GF-D8 (cell line): ENCODE measurements at regions not wholly inside any gene's neighbourhood (a gene's known extent, or its start where the extent isn't known, plus 50 kb on each side); places are given as distances from the start of the nearest gene placed in this dataset.
"Not testable (repeated sequence)": the region's sequence is repeated elsewhere in the genome, so short reads cannot be mapped to it uniquely, and the experiment has no call there.

Experiments used
- DNase-seq: peaks from one replicate; lab custom pipeline; 2025; lab: John Stamatoyannopoulos, UW

DNA sequence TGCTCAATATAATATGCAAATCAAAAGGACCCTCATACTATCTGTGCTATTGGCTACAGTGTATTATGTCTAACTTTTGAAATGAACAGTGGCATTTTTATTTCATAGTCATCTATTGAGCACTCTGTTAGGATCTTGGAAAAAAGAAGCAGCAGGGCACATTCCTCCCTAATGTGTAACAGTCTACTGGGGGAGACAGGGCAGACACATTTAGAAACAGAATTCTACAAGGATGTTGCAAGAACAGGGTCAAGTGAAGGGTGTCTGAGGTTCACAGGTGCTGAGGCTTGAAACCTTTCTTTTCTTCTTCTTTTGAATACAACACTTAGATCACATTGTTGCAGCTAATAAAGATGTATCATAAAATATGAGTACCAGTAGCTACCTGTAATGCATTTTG is 129.7 kb upstream of the SLC4A4 start:
- no peak for DNase-seq

DNA sequence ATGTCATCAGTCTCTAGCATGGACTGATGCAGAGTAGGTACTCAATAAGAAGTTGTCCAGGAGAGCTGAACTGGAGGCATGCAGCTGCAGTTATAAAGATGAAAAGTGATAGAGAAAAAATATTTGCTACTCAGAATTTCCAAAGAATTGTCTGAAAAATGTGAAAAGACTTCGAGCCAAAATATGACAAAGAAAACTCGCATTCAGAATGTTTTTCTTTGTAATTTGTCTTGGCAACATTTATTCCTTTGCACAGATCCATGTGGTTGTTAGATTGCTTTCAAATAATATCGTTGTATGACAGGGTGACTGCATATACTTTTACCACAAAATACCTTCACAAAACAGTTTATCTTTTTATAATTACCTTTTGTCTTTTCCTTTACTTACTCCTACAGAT is 128.0 kb upstream of the SLC4A4 start:
- no peak for DNase-seq

DNA sequence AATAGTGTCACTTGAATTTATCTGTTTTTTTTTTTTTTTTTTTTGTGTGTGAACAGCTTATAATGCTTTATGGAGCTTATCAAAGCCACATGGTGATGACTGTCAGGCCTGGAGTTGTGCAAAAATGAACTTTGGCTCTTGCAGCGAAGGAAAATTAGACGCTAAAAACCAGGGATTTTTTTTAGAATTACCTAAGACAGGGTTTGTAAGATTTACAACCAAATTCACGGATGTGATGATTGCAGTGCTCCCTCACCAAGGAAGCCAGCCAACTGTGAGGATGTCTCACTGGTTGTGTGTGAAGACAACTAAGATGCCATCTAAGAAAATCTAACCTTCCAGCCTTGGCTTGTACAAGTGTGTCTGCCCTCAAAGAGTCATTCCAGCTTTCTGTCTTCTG is 127.1 kb upstream of the SLC4A4 start:
- no peak for DNase-seq

DNA sequence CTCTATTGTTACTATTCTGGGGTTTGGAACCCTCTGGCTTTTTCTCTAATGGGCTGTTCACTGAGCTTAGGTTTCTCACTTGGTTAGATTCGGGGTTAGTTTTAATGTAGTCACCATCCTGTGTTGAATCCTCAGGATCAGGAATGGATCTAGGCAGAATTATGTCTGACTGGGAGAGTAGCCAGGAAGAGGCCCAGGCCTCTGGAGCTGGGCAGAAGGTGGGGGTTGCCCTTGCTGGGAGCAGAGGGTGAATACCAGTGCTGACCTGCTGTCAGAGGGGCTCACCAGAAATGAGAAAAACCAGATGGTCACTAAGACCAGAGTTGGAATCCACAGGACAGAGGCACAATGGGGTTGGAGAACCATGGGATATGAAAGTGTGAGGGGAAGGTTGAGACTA is 126.6 kb upstream of the SLC4A4 start:
- no peak for DNase-seq

DNA sequence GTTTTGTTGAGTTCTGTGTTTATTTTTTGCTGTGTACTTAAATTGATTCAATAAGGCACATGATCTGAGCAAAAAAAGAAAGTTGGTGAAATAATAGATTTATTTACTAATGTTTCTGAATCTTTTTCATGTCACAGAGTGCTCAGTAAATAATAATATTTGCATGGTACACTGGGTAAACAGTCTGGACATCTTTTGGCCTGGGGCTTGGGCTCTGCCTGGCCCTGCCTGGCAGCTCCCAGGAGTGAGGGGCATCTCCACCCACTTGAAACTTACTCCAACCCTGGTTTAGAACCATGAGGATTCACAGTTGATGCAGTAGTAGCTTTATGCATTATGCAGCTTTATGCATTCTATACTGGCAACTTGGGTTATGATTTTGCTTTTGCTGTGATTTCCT is 124.2 kb upstream of the SLC4A4 start:
- no peak for DNase-seq

DNA sequence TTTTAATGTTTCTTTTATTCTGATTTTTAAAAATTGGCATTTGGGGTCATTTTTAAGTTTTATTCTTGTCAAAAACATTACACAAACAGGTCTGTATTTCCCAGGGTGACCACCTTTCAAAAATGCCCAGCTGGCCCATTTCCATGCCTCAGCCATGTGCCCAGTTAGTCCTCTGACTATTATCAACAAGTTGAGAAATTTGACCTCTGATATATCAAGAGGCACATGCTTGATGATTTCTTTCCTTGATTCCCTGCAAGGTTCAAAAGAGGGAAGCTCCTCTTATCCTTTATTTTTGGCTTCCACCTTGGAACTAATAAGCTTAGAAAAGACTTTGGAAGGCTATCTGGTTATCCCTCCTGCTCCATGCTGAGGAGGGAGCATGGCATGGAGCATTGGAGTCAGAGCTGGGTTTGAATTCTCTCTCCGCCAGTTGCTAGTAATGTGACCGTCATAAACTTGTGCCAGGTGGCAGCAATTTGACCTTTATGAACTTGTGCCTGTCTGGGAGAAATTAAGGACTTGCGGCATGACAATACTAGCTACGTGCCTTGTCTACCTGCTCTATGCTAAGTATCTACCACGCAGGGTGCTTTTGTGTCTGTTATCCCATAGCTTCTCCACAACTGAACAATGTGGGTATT is 122.4 kb upstream of the SLC4A4 start:
- DNase-seq, result no peak

DNA sequence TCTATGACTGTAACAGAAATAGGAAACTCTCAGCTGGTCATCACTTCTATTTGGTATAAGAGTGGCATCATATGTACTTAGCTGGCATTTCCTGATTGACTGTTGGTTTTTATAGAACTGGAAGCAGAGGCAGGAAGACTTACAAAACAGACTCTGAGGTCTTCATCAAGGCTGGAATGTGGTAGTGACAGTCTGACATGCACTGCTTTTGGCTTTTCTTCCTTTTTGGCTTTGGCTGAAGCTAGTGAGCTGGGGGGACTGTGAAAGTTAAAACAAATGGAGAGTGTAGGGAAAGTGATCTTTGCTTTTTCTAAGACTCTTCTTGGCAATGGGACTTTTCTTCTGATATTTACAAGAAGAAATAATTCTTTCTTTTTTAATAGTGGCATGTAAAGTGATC is 121.1 kb upstream of the SLC4A4 start:
- DNase-seq, result no peak

DNA sequence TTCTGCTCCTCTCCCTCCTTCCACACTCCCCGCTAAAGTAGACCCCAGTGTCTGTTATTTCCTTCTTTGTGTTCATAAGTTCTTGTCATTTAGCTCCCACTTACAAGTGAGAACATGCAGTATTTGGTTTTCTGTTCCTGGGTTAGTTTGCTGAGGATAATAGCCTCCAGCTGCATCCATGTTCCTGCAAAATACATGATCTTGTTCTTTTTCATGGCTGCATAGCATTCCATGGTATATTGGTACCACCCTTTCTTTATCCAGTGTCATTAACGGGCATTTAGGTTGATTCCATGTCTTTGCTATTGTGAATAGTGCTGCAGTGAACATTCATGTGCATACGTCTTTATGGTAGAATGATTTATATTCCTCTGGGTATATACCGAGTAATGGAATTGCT is 118.0 kb upstream of the SLC4A4 start:
- DNase-seq, result not testable (repeated sequence)

DNA sequence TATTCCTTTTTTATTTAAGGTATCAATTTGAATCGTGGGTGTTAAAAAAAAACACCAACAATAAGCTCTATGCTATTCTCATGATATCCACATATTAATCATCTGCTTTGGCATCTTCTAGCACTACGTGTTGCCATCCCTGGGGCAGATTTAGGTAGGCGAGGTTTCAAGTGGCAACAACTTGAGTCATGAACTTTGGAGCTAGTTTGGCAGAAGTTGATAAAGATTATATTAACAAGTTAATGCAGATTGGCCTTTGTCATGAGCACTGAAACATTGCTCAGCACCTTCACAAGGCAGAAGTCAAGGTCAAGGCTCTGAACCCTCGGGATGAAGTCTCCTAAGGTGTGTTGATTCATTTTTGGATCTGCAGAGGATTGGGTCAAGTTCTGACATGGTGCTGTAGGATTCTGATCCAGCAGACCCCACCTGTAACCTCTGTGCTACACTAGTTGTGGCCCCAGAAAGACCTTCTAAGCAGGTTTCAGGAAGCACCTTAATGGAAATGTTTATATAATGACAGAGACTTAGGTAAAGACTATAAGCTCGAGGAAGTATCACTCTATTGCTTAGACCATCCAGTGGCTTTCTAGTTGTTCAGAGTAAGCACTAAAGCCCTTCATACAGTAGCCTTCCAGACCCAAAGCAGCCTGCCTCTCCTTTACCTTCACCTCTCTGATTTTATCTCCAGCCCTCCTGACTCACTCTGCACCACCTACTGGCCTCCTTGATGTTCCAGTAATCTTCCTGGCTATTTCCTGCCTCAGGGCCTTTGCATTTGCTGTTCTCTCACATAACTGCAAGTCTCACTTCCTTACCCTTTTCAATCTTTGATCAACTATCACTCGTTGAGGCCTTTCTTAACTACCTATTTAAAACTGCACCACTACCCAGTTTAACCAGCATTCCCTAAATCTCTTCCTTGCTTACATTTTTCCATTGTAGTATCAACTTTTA is 117.0 kb upstream of the SLC4A4 start:
- no peak for DNase-seq

DNA sequence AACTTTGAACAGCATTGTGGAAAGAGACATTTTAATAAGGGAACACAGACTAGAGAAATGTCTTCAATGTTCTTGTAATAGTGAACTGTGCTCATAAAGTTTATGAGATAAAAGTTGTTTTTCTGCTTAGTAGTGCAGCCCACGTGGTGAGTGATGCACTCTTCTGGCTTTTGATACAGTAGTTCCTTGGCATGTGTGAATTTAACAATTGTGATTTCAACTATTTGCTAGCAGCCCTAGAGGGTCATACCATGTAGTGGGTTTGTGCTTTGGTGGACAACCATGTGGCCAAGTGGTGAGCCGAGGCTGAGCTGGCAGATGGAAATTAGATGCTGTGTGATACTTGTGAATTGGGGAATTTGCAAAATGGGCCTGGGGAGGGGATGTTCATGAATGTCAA is 116.2 kb upstream of the SLC4A4 start:
- no peak for DNase-seq

DNA sequence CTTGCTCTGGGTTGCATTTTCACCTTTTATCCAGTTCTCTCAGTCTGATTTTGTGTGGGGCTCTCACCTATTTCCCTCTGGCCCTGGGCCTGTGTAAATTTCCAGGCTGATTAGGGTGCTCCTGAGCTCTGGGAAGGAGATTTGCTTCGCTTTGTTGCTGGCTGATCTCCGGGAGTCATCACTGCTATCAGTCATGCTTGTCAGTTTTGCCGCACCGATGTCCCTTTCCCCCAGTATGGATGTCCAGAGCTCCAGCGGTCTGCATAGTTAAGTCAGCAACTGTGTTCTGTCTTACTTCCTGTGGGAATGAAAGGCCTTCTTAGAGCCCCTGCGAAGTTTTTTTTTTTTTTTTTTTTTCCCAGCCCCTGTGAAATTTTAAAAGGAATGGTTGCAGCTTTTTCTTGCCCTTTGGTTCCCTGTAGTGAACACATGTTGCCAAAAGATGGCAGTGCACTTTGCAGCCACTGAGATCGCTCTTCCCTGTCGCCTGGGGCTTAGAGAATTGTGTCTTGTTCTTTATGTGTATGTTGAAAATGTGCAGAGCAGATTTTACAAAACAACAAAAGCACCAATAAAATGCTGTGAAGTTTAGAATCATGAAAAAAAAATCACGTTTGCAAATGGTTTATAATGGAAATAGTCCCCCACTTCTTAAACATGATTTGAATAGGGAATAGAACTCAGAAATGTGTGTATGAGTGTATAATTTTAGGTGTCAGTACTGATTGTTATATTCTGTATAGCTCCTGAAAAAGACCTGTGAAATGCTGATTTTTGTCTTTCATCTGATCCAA is 109.1 kb upstream of the SLC4A4 start:
- no peak for DNase-seq

DNA sequence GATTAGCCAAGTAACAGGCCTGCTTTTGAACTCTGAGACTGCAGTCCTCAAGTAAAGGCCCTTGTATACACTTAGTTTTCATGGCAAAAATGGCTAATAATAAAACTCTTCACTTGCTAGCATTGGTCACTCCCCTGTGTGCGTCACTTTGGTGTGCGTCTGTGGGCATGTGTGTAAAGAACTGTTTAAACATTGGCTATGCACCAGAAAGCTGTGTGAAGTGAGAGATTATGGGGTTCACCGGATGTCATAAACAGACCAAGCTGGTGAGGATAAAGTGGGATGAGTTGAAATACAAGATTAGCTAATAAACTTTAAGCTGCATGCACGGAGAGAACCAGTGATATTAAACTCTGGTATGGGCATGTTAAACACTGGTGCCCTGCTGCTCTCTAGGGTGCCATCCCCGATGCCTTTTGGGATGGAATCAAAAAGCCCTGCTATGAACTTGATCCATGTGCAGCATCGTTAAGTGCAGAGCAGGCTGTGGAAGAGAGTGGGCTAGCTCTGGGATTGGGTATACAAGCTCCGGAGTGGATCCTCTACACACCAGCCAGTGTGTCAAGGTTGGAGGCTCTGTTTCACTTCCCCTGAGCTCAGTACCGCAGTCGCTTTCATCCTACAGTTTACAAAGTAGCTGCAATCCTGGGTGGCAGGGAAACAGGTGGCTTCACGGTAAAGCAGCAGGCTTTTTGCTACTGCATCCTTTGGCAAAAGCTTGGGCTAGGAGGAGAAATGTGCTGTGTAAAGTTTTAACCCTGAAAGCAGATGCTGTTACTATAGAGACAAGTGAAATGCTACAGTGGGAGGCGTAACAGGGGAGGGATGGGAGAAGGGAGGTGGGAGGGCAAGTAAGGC is 108.3 kb upstream of the SLC4A4 start:
- DNase-seq, result no peak

DNA sequence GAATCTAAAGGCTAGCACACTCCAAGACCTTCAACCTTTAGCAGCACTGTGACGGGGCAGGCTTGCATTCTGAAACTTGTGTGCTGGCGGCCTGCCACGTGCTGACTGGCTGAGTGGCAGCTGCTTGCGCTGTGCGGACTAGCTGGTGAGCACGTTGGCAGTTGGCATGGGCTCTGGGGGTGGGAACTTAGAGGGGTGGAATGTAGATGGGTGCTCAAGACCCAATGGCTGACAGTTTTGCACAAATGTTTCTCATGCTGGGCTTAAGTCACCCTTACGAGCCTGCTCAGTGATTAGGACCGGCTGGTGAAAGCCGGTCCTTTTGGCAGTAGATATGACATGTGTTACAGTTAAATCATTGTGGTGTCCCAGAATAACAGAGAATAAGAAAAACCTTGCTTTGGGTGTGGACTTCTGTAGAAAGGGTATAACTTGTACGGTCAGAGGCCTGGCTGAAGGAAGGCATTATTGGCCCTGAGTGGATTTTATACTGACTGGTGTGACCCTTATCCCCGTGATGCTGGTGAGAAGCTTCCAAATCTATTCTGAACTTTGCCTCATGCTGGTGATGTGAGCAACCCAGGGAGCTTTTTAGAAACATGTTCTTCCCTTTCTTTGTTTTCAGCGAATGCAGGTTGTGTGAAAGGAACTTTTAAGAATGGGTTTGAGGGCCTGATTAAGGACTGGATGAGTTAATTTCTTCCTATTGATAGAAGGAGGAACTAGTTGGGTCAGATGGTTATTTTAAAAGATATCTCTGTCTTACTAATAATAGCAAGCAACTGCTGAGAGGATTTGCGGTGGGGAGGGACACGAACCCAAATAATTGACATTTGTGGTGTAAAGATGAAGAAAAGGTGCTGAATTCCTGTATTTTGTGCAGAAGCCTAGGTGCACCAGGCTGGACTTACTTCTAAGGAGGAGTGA is 107.4 kb upstream of the SLC4A4 start:
- DNase-seq, result no peak

DNA sequence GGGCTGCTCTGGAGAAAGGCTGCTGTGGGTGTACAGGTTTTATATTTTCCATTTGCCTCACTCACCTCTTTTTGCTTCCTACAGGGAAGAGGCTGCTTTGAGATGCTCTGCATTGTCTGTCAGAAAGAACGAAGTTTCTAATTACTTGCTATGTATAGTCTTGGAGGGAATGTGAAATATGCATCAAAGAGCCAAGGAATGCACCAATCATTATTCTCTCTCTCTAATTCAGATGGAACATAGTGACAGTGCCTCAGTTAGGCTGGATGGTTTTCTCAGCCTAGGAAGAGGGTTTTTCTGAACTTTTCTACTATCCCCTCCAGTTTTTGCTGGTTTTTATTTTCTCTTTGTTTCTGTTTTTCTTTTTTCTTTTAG is 106.8 kb upstream of the SLC4A4 start:
- DNase-seq, result no peak

DNA sequence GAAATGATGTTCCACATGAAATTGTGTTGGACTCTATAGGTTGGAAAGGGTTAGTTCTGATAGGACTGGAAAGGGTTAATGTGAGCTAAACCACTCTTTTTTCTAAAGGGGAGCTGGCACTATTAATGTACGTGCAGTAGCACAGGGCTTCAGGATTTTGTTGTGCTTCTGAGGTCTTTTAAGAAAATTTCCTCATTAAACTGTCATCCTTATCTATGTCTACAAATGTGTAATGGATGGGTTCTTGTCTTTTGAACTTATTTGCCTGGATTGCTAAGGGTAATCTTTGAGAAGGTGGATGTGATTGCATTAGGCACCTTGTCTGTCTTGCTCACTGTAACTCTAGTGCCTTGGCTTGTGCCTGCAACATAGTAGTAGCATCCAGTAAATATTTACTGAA is 106.0 kb upstream of the SLC4A4 start:
- no peak for DNase-seq

DNA sequence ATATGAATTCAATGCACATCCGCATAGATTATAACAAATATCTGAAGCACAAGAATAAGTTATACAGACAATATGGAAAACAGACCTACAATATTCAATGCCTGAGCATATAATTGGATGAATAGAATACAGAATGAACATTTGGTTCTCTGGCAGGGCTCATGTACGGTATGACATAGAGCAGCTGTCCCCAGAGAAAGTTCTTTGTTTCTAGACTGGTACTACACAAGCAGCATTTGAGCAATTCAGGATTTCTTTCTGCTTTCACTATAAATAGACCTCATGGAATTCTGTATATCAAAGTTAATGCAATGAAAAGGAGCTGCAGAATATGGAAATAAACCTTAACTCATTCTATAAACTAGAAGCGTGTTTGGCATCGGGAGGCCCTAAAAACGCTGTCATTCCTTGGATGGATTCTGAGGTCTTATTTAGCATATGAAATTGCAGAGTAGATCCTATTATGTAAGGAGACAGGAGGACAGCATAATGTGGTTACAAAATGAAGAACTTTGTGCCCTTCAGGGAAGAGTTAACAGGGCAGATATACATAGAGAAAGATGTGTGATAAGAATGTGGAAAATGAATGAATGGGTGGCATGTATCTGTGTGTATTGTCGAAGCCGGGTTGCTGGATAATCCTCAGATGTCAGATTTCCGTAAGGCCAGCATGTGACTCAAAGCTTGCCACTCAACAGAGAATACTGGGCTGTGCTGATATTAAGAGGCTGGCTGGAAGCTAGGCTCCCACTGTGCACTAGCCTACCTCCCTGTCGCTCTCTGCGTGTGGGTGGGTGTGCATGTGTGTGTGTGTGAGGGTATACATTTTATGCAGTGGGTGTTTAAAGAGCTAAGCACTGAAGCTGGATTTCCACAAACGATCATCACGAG is 103.3 kb upstream of the SLC4A4 start:
- no peak for DNase-seq

DNA sequence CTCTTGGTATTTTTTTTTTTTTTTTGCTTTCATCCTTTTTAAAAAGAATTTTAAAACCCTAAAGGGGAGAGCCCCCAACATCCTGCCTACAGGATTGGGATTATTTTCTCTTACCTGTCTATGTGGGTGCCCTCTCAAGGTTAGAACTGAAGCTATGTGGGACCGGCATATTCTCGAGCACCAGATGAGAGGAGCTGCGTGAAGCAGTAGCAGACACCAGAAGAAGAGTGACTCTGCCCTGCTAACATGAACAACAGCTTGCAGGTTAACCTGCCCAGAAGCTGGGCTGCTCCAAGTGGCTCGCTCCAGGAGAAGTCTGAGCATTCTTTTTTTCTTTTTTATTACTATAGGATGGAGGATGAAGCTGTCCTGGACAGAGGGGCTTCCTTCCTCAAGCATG is 102.6 kb upstream of the SLC4A4 start:
- no peak for DNase-seq

DNA sequence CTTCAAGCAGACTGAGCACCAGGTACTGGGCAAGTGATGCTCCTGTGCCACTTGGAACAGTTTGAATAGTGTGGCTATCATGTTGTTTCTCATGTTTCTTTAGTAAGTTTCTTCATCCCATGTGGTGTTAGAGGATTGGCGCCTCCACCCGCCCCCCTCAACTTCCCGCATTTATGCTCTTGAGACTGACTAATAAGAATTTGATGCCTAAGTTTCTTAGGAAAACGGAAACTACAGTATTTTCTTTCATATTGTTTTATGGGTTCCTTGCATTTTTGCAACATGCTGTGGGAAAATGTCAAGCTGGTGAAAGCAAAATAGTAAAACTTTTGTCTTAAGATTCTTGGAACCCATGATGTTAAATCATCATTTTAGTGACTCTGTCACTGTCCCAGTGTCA is 101.2 kb upstream of the SLC4A4 start:
- no peak for DNase-seq

DNA sequence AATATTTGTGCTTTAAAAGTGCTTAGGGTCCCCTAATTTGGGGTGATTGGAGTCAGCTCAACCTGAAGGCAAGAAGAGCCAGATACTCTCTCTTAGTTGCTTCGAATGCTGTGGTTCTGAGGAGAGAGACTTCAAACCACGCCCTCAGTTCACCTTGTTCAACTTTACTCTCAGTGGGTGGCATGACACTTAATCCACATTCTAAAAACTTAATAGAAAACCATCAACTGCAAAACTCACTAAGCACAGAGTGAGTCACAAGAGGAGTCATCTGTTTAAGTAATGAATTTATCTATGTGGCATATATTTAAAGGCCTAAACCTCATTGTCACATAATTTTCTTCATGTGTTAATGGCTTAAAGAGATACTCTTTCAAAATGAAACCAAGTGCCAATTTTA is 99.5 kb upstream of the SLC4A4 start:
- DNase-seq, result no peak

DNA sequence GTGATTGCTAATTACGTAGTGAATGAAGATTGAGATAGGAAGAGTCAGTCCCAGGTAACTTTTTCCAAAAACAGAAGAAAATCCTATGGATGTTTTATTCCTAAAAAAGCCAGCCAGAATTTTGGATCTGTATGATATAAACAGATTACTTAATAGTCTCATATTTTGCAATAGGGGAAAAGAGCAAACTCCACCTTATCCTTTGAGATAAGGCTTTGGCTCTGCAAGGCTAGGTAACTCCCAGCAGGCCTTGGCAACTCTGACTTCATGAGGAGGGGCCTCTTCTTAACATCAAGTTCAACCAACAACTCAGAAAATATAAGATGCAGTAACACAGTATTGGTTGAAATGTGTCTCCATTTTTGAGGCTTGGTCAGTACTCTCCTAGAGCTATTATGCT is 98.7 kb upstream of the SLC4A4 start:
- DNase-seq, result no peak
